HG03066 (cell line): ENCODE measurements at regions not wholly inside any gene's neighbourhood (a gene's known extent, or its start where the extent isn't known, plus 50 kb on each side); places are given as distances from the start of the nearest gene placed in this dataset.

Experiments
- ATAC-seq: cut with Tn5 transposase; IDR thresholded peaks from one replicate; pipeline ENCODE4 v1.9.1; 2021; ENCODE audit warnings: low read depth; ENCODE audit not compliant: unreplicated experiment

GRCh38 chr9:89787595-89787994 is 182.8 kb downstream of the GADD45G start:
- ATAC-seq: no peak

GRCh38 chr9:89788434-89788833 is 183.6 kb downstream of the GADD45G start:
- ATAC-seq: no peak

GRCh38 chr9:89789922-89790510 is 185.2 kb downstream of the GADD45G start:
- ATAC-seq: no peak

- ATAC-seq: no peak
These were observed 185.8 kb downstream of the GADD45G start for GRCh38 chr9:89790542-89791109.

GRCh38 chr9:89791754-89792153 is 186.9 kb downstream of the GADD45G start:
- ATAC-seq: no peak

GRCh38 chr9:89792189-89793123 is 187.6 kb downstream of the GADD45G start:
- no peak for ATAC-seq

GRCh38 chr9:89793124-89793495 is 188.3 kb downstream of the GADD45G start:
- ATAC-seq: no peak

GRCh38 chr9:89793551-89793950 is 188.7 kb downstream of the GADD45G start:
- no peak for ATAC-seq

GRCh38 chr9:89794918-89795317 is 190.1 kb downstream of the GADD45G start:
- ATAC-seq: no peak

GRCh38 chr9:89795538-89796195 is 190.9 kb downstream of the GADD45G start:
- ATAC-seq: no peak

GRCh38 chr9:89796606-89797005 is 191.8 kb downstream of the GADD45G start:
- ATAC-seq: no peak

- no peak for ATAC-seq
These were observed 192.4 kb downstream of the GADD45G start for GRCh38 chr9:89797255-89797654.

GRCh38 chr9:89797937-89798455 is 193.2 kb downstream of the GADD45G start:
- no peak for ATAC-seq

- no peak for ATAC-seq
These were observed 193.8 kb downstream of the GADD45G start for GRCh38 chr9:89798547-89799120.

GRCh38 chr9:89799221-89799620 is 194.4 kb downstream of the GADD45G start:
- no peak for ATAC-seq

GRCh38 chr9:89799766-89800165 is 195.0 kb downstream of the GADD45G start:
- no peak for ATAC-seq

GRCh38 chr9:89801341-89801740 is 196.5 kb downstream of the GADD45G start:
- no peak for ATAC-seq

GRCh38 chr9:89801742-89802670 is 197.2 kb downstream of the GADD45G start:
- ATAC-seq: no peak

GRCh38 chr9:89802781-89803355 is 198.1 kb downstream of the GADD45G start:
- ATAC-seq: no peak
